ENCODE measurements at regions not wholly inside any gene's neighbourhood (a gene's known extent, or its start where the extent isn't known, plus 50 kb on each side); places are given as distances from the start of the nearest gene placed in this dataset.

DNA sequence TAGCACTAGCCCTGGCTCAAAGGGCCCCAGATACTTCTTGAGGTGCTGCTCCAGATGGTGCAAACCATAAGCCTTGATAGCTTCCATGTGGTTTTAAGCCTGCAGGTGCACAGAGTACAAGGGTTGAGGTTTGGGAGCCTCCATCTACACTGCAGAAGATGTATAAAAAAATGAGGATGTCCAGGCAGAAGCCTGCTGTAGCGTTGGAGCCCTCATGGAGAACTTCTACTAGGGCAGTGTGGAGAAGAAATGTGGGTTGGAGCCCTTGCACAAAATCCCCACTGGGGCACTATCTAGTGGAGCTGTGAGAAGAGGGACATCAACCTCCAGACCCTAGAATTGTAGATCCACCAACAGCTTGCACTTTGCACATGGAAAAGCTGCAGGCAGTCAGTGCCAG is 231.9 kb downstream of the CHIC2 start:
- no peak for TF ChIP-seq POLR2A (IDR thresholded peaks at IDR 0.05)
- TF ChIP-seq, protein P1, sequence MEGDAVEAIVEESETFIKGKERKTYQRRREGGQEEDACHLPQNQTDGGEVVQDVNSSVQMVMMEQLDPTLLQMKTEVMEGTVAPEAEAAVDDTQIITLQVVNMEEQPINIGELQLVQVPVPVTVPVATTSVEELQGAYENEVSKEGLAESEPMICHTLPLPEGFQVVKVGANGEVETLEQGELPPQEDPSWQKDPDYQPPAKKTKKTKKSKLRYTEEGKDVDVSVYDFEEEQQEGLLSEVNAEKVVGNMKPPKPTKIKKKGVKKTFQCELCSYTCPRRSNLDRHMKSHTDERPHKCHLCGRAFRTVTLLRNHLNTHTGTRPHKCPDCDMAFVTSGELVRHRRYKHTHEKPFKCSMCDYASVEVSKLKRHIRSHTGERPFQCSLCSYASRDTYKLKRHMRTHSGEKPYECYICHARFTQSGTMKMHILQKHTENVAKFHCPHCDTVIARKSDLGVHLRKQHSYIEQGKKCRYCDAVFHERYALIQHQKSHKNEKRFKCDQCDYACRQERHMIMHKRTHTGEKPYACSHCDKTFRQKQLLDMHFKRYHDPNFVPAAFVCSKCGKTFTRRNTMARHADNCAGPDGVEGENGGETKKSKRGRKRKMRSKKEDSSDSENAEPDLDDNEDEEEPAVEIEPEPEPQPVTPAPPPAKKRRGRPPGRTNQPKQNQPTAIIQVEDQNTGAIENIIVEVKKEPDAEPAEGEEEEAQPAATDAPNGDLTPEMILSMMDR (IDR thresholded peaks at IDR 0.05) = no peak
